Adipocyte (in vitro differentiated cells): ENCODE measurements at regions not wholly inside any gene's neighbourhood (a gene's known extent, or its start where the extent isn't known, plus 50 kb on each side); places are given as distances from the start of the nearest gene placed in this dataset.

Source experiments
- DNase-seq: peaks from one replicate; pipeline ENCODE4 v3.0.0-alpha.2; 2015; ENCODE audit warnings: low read depth
- H3K27me3 ChIP-seq: replicated peaks from 2 replicates; pipeline ENCODE4 v1.7.0; 2013; ENCODE audit warnings: mild to moderate bottlenecking, low read length, moderate library complexity; ENCODE audit not compliant: control insufficient read depth, insufficient read depth
- H3K36me3 ChIP-seq: 2 replicates; pipeline ENCODE4 v1.7.0; 2013; ENCODE audit warnings: low read length, mild to moderate bottlenecking, moderate library complexity; ENCODE audit not compliant: control insufficient read depth, insufficient read depth, severe bottlenecking
- H3K4me1 ChIP-seq: 2 replicates; pipeline ENCODE4 v1.7.0; 2013; ENCODE audit warnings: mild to moderate bottlenecking, low read length, moderate library complexity; ENCODE audit not compliant: control insufficient read depth, insufficient read depth
- H3K4me3 ChIP-seq: 2 replicates; pipeline ENCODE4 v1.7.0; 2013; ENCODE audit warnings: mild to moderate bottlenecking, low read length, moderate library complexity
- H3K9ac ChIP-seq: 2 replicates; pipeline ENCODE4 v1.7.0; 2013; ENCODE audit warnings: mild to moderate bottlenecking, low read length, moderate library complexity
- H3K9me3 ChIP-seq: 2 replicates; pipeline ENCODE4 v1.7.0; 2013; ENCODE audit warnings: mild to moderate bottlenecking, low read length, moderate library complexity; ENCODE audit not compliant: control insufficient read depth

DNA sequence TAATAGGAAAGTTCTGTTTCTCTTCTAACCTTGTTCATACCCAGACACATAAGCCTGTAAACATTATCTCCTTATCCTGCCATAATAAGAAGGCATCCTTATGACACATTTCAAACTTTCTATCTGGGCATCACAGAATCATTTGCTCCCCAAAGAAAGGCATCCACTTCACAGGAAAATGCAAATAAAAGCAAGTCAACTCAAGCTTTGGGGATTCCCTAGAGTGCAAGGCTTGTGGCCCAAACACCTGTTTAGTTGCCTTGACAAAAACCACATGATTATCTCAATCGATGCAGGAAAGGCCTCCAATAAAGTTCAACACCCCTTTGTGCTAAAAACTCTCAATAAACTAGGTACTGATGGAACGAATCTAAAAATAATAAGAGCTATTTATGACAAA lies 195.7 kb upstream of the GALNT5 start:
- Histone ChIP-seq H3K9me3 (no peaks in the 10 kb centered on the region), H3K4me3 (no peak overlapping the region), H3K36me3 (no peaks in the 10 kb centered on the region), H3K9ac (no peak overlapping the region), H3K4me1 (no peaks in the 10 kb centered on the region), H3K27me3 (no peaks in the 10 kb centered on the region)
- DNase-seq, result no peak

DNA sequence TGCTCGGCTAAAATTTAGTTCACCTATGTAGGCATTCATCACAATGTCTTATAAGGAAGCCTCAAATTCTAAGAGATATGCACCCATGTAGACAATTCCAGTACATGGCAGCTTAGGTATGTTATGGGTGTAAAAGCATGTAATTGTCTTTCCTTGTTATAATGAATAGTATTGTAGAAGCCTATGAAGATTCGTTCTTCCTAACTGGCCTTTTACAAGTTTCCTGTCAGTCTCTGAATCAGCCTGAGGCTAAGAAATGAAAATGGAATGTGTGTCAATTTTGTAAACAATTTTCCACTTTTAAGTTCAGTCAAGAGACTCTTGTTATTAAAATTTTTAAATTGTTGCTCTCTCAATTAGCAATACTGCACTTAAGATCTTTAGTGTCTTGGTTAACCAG lies 189.9 kb upstream of the GALNT5 start:
- DNase-seq, result no peak
- H3K27me3 ChIP-seq, result no peaks in the 10 kb centered on the region
- no peaks in the 10 kb centered on the region for H3K4me1 ChIP-seq
- H3K4me3 ChIP-seq, result no peak overlapping the region
- no peak overlapping the region for H3K9ac ChIP-seq
- no peaks in the 10 kb centered on the region for H3K36me3 ChIP-seq
- no peaks in the 10 kb centered on the region for H3K9me3 ChIP-seq

DNA sequence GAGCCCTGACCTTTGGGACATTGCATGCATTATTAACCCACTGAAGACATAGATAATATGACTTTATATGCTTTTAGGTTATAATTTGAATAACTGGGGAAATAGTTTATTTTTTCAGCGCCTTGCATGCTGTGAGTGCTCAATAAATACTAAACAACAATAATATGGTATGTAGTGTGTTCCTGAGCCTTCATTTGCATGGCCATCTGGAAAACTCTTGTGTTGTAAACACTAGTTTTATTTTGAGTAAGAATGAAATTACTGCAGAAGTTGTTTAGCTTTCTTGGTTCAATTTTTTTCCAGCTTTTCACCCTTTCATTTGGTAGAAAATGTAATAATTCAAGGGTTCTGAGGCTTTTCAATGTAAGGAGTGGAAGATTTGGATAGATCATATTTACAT lies 189.3 kb upstream of the GALNT5 start:
- no peak overlapping the region for H3K9ac ChIP-seq
- no peaks in the 10 kb centered on the region for H3K4me1 ChIP-seq
- H3K4me3 ChIP-seq, result no peak overlapping the region
- H3K36me3 ChIP-seq, result no peaks in the 10 kb centered on the region
- no peaks in the 10 kb centered on the region for H3K9me3 ChIP-seq
- no peak for DNase-seq
- H3K27me3 ChIP-seq, result no peaks in the 10 kb centered on the region

DNA sequence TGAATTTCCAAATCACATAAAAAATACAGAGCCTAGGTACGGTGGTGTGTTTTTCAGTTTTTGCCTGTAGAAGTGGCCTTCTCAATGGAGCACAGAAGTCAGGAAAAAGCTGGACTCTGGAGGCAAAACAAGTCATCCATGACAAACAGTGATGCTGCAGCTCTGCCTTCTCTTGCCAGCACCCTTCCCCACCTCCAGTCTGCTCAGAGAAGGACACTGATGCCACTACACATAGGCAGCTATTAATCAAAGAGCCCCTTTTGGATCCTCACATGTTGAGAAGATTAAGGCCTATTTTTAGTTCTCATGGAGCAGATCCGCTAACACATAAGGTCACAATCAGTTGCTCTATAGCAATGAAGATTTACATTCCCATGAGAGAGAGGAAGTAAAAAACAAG lies 181.6 kb upstream of the GALNT5 start:
- H3K4me1 ChIP-seq, result no peaks in the 10 kb centered on the region
- H3K27me3 ChIP-seq, result no peaks in the 10 kb centered on the region
- H3K4me3 ChIP-seq, result no peak overlapping the region
- H3K36me3 ChIP-seq, result no peaks in the 10 kb centered on the region
- H3K9ac ChIP-seq, result no peak overlapping the region
- DNase-seq, result no peak
- no peaks in the 10 kb centered on the region for H3K9me3 ChIP-seq

DNA sequence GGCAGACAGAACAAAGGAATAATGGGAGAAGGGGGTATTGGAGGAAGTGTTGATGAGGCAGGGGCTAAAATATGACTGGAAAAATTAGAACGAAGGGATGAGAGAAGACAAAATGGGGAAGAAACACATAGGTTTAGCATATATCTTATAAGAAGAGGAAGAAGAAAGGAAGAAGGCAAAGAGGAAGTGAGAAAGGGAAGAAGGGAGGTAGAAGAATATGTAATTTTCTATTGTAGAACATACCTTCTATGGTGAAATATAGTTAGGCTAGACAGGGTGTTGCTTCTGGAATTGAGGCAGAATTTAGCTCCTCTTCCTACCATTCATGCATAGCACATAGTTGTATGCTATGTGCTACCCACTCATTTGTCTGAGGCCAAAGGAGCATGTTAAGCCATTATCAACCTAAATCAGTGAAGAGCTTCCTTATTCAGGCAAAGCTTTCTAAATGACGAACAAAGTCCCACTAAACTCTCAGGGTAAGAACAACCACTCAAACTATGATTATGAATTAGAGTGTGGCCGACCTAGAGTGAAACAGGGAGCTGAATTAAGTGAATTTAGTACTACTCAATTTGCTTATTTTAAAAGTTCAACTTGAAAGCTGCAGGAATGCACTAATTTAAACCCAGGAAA lies 180.9 kb upstream of the GALNT5 start:
- H3K9ac ChIP-seq, result no peak overlapping the region
- DNase-seq, result no peak
- H3K4me1 ChIP-seq, result no peaks in the 10 kb centered on the region
- H3K36me3 ChIP-seq, result no peaks in the 10 kb centered on the region
- no peak overlapping the region for H3K4me3 ChIP-seq
- no peaks in the 10 kb centered on the region for H3K9me3 ChIP-seq
- no peaks in the 10 kb centered on the region for H3K27me3 ChIP-seq

DNA sequence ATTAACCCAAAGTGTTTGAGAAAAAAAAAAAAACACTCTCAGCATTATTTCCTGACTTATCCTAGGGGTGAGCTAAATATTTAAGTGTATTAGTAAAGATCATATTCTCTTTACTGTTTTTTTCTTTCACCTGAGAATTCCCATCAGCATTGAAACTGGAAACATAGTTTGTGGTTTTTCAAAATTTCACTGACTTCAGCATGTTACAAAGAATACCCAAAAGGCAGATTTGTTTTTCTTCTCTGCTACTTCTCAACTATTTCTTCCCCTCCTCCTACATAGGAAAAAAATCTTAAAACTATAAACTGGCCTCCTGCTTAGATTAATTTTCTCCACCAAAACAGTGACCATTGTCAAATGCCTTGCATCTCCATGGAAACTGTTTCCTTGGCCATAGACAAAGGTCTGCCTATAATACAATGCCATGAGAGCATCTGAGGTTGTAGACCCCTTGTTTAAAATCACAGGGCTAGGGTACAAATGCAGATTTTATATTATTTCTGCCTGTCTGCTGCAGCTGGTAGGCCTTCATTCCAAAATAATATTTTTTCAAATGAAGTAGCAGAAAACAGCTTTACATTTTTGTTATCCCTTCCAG lies 179.7 kb upstream of the GALNT5 start:
- Histone ChIP-seq H3K36me3 (no peaks in the 10 kb centered on the region), H3K4me1 (no peaks in the 10 kb centered on the region), H3K9ac (no peak overlapping the region), H3K4me3 (no peak overlapping the region), H3K27me3 (no peaks in the 10 kb centered on the region), H3K9me3 (no peaks in the 10 kb centered on the region)
- no peak for DNase-seq

DNA sequence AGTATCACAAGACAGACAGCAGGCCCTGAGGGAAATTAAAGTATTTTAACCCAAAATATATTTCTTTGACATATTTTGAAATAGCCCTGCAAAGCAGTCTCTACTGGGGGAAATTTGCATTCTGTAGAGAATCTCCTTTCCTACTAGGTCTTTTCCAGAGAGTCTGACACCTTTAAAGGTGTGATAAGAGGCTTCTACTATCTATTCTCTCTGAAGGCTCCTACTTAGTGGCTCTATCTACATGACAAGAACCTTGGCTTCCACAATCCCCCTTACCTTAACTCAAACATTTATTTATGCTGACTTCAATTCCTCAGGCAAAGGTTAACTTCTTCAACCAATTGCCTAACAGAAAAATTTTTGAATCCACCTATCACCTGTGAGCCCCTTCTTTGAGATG lies 174.6 kb upstream of the GALNT5 start:
- peaks cover 11% of the 10 kb centered on the region for H3K4me1 ChIP-seq
- no peaks in the 10 kb centered on the region for H3K9me3 ChIP-seq
- no peak for DNase-seq
- H3K9ac ChIP-seq, result no peak overlapping the region
- H3K36me3 ChIP-seq, result no peaks in the 10 kb centered on the region
- H3K4me3 ChIP-seq, result no peak overlapping the region
- no peaks in the 10 kb centered on the region for H3K27me3 ChIP-seq

DNA sequence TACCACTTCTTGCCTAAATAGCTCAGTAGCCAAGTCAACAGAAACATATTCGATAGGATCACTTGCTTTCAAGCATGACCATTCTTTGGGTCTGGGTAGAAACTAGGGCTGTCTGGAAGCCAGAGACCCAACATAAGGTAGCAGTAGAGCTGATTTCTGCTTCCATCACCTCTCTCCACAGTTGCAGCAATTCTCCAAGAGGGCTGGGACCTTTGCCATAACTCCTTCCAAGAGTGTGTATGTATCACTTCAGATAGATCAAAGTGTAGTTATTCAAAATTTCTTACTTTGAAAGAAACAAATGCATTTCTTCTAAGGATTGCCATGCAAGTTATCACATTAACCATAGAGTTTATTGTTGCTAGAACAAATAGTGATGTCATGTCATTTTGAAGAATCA lies 172.0 kb upstream of the GALNT5 start:
- no peaks in the 10 kb centered on the region for H3K9me3 ChIP-seq
- no peaks in the 10 kb centered on the region for H3K27me3 ChIP-seq
- DNase-seq, result no peak
- no peak overlapping the region for H3K9ac ChIP-seq
- H3K4me1 ChIP-seq, result peaks cover 18% of the 10 kb centered on the region
- no peaks in the 10 kb centered on the region for H3K36me3 ChIP-seq
- H3K4me3 ChIP-seq, result no peak overlapping the region

DNA sequence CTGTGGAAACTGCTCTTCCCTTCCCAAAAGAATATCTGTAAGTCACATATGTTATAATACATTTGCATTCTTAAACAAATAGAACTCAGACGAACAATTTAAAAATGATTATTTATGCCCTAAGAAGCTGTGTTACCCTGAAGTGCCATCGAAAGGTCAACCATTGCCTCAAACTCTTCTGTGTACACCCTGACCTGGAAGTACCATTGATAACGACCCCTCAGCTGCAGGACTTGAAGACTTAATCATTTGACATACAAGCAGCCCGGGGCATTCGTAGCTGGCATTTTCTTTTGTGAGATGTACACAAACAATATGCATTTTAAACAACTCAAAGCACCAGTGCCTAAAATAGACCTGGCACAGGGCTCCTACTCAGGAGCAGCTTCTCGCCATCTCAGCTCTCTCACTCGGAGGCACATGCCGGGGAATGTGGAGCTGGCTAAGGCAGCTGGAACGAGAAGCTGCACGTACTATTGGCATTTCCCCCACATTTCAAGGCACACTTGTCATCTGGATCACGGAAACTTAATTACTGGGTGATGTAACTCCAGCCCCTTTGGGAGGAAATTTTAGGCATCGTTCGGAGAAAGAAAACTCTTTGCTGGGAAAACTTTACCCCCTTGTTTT lies 170.0 kb upstream of the GALNT5 start:
- H3K27me3 ChIP-seq, result no peaks in the 10 kb centered on the region
- peaks cover 18% of the 10 kb centered on the region for H3K4me1 ChIP-seq
- no peaks in the 10 kb centered on the region for H3K36me3 ChIP-seq
- peak overlapping the region; percentile 64 for H3K9ac ChIP-seq
- H3K4me3 ChIP-seq, result peak overlapping the region; percentile 50
- H3K9me3 ChIP-seq, result no peaks in the 10 kb centered on the region
- DNase-seq, result peak; percentile 56

DNA sequence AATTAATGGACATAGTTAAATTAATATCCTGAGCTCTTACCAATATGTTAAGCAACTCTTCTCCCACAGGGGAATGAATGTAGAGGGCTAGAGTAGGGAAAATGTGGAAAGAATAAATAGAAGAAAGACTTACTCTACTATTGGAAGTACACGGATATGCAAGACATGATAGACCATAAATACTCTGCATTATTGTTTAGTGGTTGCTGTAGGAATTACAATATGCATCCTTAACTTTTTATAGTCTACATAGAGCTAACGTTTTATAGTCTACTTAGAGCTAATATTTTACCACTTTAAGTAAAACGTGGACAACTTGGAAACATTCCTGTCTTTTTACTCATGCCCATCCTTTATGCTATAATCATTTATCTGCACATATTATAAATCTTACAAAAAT lies 163.8 kb upstream of the GALNT5 start:
- Histone ChIP-seq H3K4me3 (no peak overlapping the region), H3K4me1 (peaks cover 7% of the 10 kb centered on the region), H3K9ac (no peak overlapping the region), H3K27me3 (no peaks in the 10 kb centered on the region), H3K36me3 (no peaks in the 10 kb centered on the region), H3K9me3 (no peaks in the 10 kb centered on the region)
- no peak for DNase-seq

DNA sequence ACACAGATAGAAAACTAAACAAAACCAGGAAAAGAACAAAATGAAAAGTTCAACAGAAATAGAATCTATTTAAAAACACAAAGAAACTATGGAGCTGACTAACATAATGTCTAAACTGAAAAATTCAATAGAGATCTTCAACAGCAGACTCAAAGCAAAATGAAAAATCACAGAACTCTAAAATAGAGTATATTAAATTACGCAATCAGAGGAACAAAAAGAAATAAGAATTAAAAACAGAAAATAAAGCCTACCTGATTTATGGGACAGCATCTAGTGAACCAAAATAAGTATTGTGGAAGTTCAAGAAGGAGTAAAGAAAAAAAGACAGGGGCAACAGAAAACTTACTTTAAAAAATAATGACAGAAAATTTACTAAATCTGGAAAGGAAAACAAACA lies 152.1 kb upstream of the GALNT5 start:
- no peaks in the 10 kb centered on the region for H3K36me3 ChIP-seq
- DNase-seq, result no peak
- no peak overlapping the region for H3K9ac ChIP-seq
- H3K4me1 ChIP-seq, result no peaks in the 10 kb centered on the region
- no peak overlapping the region for H3K4me3 ChIP-seq
- peaks cover 16% of the 10 kb centered on the region for H3K9me3 ChIP-seq
- no peaks in the 10 kb centered on the region for H3K27me3 ChIP-seq
